HEK293T (cell line): ENCODE measurements at regions not wholly inside any gene's neighbourhood (a gene's known extent, or its start where the extent isn't known, plus 50 kb on each side); places are given as distances from the start of the nearest gene placed in this dataset.

Experiments
- BHLHE40 ChIP-seq: fragments of 450-650 bp; IDR thresholded peaks from 2 replicates; pipeline ENCODE4 v1.6.1; 2016; ENCODE audit warnings: mild to moderate bottlenecking, moderate library complexity, borderline replicate concordance
- ELF4 ChIP-seq: fragments of 450-650 bp; IDR thresholded peaks from 2 replicates; pipeline ENCODE4 v1.6.1; 2017; ENCODE audit warnings: antibody characterized with exemption
- FOXK2 ChIP-seq: fragments of 450-650 bp; IDR thresholded peaks from 2 replicates; pipeline ENCODE4 v1.6.1; 2016; ENCODE audit warnings: mild to moderate bottlenecking
- FOXM1 ChIP-seq: fragments of 450-650 bp; IDR thresholded peaks from 2 replicates; pipeline ENCODE4 v1.6.1; 2017; ENCODE audit warnings: mild to moderate bottlenecking, borderline replicate concordance
- NFRKB ChIP-seq: fragments of 450-650 bp; IDR thresholded peaks from 2 replicates; pipeline ENCODE4 v1.6.1; 2016; ENCODE audit warnings: mild to moderate bottlenecking, moderate library complexity
- SUZ12 ChIP-seq: fragments of 450-650 bp; IDR thresholded peaks from 2 replicates; pipeline ENCODE4 v1.6.1; 2016; ENCODE audit warnings: mild to moderate bottlenecking
- ZNF384 ChIP-seq: fragments of 450-650 bp; IDR thresholded peaks from 2 replicates; pipeline ENCODE4 v1.6.1; 2016

DNA sequence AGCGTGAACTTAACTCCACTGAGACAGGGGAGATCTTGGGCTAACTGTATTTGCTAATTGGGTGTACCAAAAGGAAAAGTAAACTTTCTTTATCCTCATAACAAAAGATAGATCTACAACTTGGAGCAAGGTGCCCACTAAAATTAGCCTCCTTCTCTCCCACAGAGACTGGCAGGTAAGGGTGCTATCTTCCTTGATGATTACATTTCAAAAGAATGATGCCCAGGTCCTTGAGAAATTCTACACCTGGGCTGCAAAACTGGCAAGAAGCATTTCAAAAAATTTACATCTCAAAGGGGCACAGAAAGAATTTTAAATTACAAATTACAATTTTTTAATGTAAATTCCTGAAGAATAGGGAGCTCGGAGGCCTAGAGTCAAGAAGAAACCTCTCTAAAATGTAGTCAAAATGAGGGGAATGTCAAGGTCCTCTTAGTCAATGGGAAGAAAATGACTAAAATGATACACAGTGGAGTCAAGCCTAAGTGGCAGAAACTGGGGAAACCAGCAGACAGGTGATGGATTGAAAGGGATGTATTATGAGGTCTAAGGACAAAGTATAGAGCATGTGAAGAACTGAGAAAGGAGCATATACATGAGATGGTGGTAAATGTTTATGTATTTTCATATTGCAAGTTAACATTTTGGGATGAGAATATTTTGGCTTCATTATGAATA is 348.3 kb upstream of the TUSC1 start:
- TF ChIP-seq ZNF384 (no peak), ELF4 (no peak), FOXK2 (no peak), BHLHE40 (no peak), FOXM1 (no peak), NFRKB (no peak), SUZ12 (no peak)
